B cell (primary cell): ENCODE measurements at regions not wholly inside any gene's neighbourhood (a gene's known extent, or its start where the extent isn't known, plus 50 kb on each side); places are given as distances from the start of the nearest gene placed in this dataset.

Experiments used
- ATAC-seq: fragments of 200-7000 bp; cut with Tn5 transposase; one replicate; pipeline ENCODE4 v1.10.0; 2021; ENCODE audit warnings: low read depth, mild to moderate bottlenecking, moderate number of reproducible peaks, moderate library complexity
- CTCF ChIA-PET: fragments of 350-600 bp; sonication (Branson Sonifier 250); formaldehyde crosslinking; loops from one replicate; lab custom pipeline; 2021; ENCODE audit warnings: antibody characterized with exemption, inconsistent platforms; lab: Charles Lee
- POLR2A ChIA-PET: fragments of 350-600 bp; sonication (Branson Sonifier 250); formaldehyde crosslinking; loops from one replicate; lab custom pipeline; 2021; ENCODE audit warnings: antibody characterized with exemption; lab: Charles Lee
- DNase-seq: peaks from one replicate; pipeline ENCODE4 v3.0.0; 2013
- H2AFZ ChIP-seq: 2 replicates; pipeline ENCODE4 v1.6.1; 2012; ENCODE audit warnings: mild to moderate bottlenecking, low read depth, low read length; ENCODE audit not compliant: insufficient read depth, poor library complexity, severe bottlenecking
- H3K27ac ChIP-seq, 2 donors: 1 replicate in 1 of 2; 2 replicates in 1 of 2; pipeline ENCODE4 v1.5.1; 2012 to 2013; ENCODE audit warnings: low read length in 2 of 2, mild to moderate bottlenecking in 2 of 2, moderate library complexity in 1 of 2
- H3K27me3 ChIP-seq, 4 experiments: fragments of 200-600 bp in 1 of 4; sonication (generic) in 1 of 4; replicated peaks in 1 of 4; 1 replicate in 2 of 4; 2 replicates in 2 of 4; pipeline versions ENCODE4 v1.6.1 to v1.7.0; 2013 to 2016; ENCODE audit warnings: low read length in 3 of 4, mild to moderate bottlenecking in 2 of 4, mixed read lengths in 1 of 4, moderate library complexity in 1 of 4; ENCODE audit not compliant: insufficient read depth in 4 of 4, control insufficient read depth in 3 of 4; ENCODE audit errors: control extremely low read depth in 1 of 4
- H3K36me3 ChIP-seq, 2 experiments: replicated peaks in 1 of 2; 1 replicate in 1 of 2; 2 replicates in 1 of 2; pipeline versions ENCODE4 v1.6.1 to v1.7.1; 2013; ENCODE audit warnings: low read length in 1 of 2; ENCODE audit not compliant: insufficient read depth in 2 of 2, control insufficient read depth in 1 of 2; ENCODE audit errors: control extremely low read depth in 1 of 2, extremely low read depth in 1 of 2
- H3K4me1 ChIP-seq, 2 donors: fragments of 200-600 bp in 1 of 2; sonication (generic) in 1 of 2; 1 replicate in 1 of 2; 2 replicates in 1 of 2; pipeline versions ENCODE4 v1.5.1 to v1.6.1; 2013 to 2017; ENCODE audit warnings: low read length in 2 of 2; ENCODE audit not compliant: control insufficient read depth in 2 of 2, insufficient read depth in 2 of 2
- H3K4me2 ChIP-seq: replicated peaks from 2 replicates; pipeline ENCODE3; 2012; ENCODE audit warnings: mild to moderate bottlenecking, low read depth, low read length; ENCODE audit not compliant: poor library complexity, severe bottlenecking
- H3K4me3 ChIP-seq, 5 experiments: fragments of 200-600 bp in 1 of 5; sonication (generic) in 1 of 5; 1 replicate in 3 of 5; 2 replicates in 2 of 5; pipeline versions ENCODE4 v1.5.1 to v1.7.0; 2011 to 2016; ENCODE audit warnings: low read length in 4 of 5, mild to moderate bottlenecking in 4 of 5, low read depth in 2 of 5, control low read depth in 1 of 5, moderate library complexity in 1 of 5; ENCODE audit not compliant: insufficient read depth in 1 of 5; ENCODE audit errors: control extremely low read depth in 1 of 5, extremely low read depth in 1 of 5
- H3K79me2 ChIP-seq: fragments of 200-600 bp; sonication (generic); one replicate; pipeline ENCODE4 v1.6.0; 2016; ENCODE audit warnings: low read length; ENCODE audit not compliant: control insufficient read depth, insufficient read depth
- H3K9ac ChIP-seq: fragments of 200-600 bp; sonication (generic); 2 replicates; pipeline ENCODE4 v1.6.1; 2017; ENCODE audit warnings: mild to moderate bottlenecking, low read length, moderate library complexity
- H3K9me3 ChIP-seq, 3 donors: one replicate each; pipeline versions ENCODE4 v1.6.1 to v1.7.1; 2013; ENCODE audit warnings: low read length in 2 of 3; ENCODE audit not compliant: control insufficient read depth in 2 of 3, insufficient read depth in 1 of 3; ENCODE audit errors: control extremely low read depth in 1 of 3
- H4K20me1 ChIP-seq: 2 replicates; pipeline ENCODE4 v1.6.0; 2012; ENCODE audit warnings: mild to moderate bottlenecking, low read length; ENCODE audit not compliant: insufficient read depth, control insufficient read depth, poor library complexity, severe bottlenecking
- H3K27ac Mint-ChIP-seq: one replicate; pipeline ENCODE4 v1.8.0; 2021; ENCODE audit warnings: mixed read lengths
- H3K27me3 Mint-ChIP-seq: one replicate; pipeline ENCODE4 v1.8.0; 2021; ENCODE audit warnings: mixed read lengths
- H3K4me1 Mint-ChIP-seq: one replicate; pipeline ENCODE4 v1.8.0; 2021; ENCODE audit warnings: mixed read lengths
- H3K4me3 Mint-ChIP-seq: one replicate; pipeline ENCODE4 v1.8.0; 2021; ENCODE audit warnings: mixed read lengths
- H3K9me3 Mint-ChIP-seq: one replicate; pipeline ENCODE4 v1.8.0; 2022; ENCODE audit warnings: mixed read lengths; ENCODE audit not compliant: insufficient read depth
- CTCF ChIP-seq: fragments of 200-600 bp; IDR thresholded peaks from one replicate; pipeline ENCODE4 v1.8.0; 2022; ENCODE audit warnings: antibody characterized with exemption, mild to moderate bottlenecking
- EZH2 ChIP-seq: IDR thresholded peaks from 2 replicates; pipeline ENCODE4 v1.6.1; 2012; ENCODE audit warnings: borderline replicate concordance, low read depth, mild to moderate bottlenecking, moderate library complexity, low read length; ENCODE audit not compliant: insufficient read depth, poor library complexity, severe bottlenecking
- WGBS: methylation state at CpG from one replicate; pipeline ENCODE4 v1.1.5; 2013; ENCODE audit warnings: missing lambda C conversion rate; ENCODE audit not compliant: insufficient coverage; 5-methylcytosine and 5-hydroxymethylcytosine counted together
- intact Hi-C: fragments of 100-400 bp; cut with micrococcal nuclease; formaldehyde crosslinking; loops from one replicate; pipeline ENCODE4 v1.10.0; 2022

GRCh38 chr11:80524349-80524748 is 1083.5 kb upstream of the TENM4 start:
- H3K27me3 Mint-ChIP-seq = no peaks in the 10 kb centered on the region
- H3K4me3 ChIP-seq = no peak overlapping the region
- H3K4me3 Mint-ChIP-seq = no peak overlapping the region
- no peak overlapping the region for H3K27ac Mint-ChIP-seq
- H3K27ac ChIP-seq = no peak overlapping the region
- no CpG with 5 or more reads among the region's 4 CpGs for WGBS
- TF ChIP-seq CTCF (no peak), EZH2 (no peak)
- DNase-seq = no peak
- H3K36me3 ChIP-seq = no peaks in the 10 kb centered on the region
- no peak overlapping the region for H2AFZ ChIP-seq
- no peaks in the 10 kb centered on the region for H3K4me1 ChIP-seq
- intact Hi-C loops = no loop called here
- peaks cover 3% of the 10 kb centered on the region for H3K9me3 Mint-ChIP-seq
- H3K9ac ChIP-seq = no peak overlapping the region
- ATAC-seq = no peak
- H3K79me2 ChIP-seq = no peaks in the 10 kb centered on the region
- H3K4me2 ChIP-seq = no peak overlapping the region
- no peaks in the 10 kb centered on the region for H3K4me1 Mint-ChIP-seq
- H3K27me3 ChIP-seq = no peaks in the 10 kb centered on the region
- CTCF ChIA-PET = no interaction called here
- H3K9me3 ChIP-seq = no peaks in the 10 kb centered on the region
- POLR2A ChIA-PET = no interaction called here
- H4K20me1 ChIP-seq = no peaks in the 10 kb centered on the region

GRCh38 chr11:80523057-80523456 is 1082.2 kb upstream of the TENM4 start:
- DNase-seq (no peak), ATAC-seq (no peak)
- H3K4me1 Mint-ChIP-seq = no peaks in the 10 kb centered on the region
- intact Hi-C loops = no loop called here
- no peaks in the 10 kb centered on the region for H3K36me3 ChIP-seq
- WGBS = no CpG with 5 or more reads among the region's 1 CpG
- H3K27me3 ChIP-seq = no peaks in the 10 kb centered on the region
- H3K9me3 Mint-ChIP-seq = no peaks in the 10 kb centered on the region
- H3K4me2 ChIP-seq = no peak overlapping the region
- no peaks in the 10 kb centered on the region for H3K9me3 ChIP-seq
- POLR2A ChIA-PET = no interaction called here
- H3K27ac Mint-ChIP-seq = no peak overlapping the region
- no peak overlapping the region for H3K9ac ChIP-seq
- CTCF ChIA-PET = no interaction called here
- H3K79me2 ChIP-seq = no peaks in the 10 kb centered on the region
- H3K4me1 ChIP-seq = no peaks in the 10 kb centered on the region
- H3K27me3 Mint-ChIP-seq = no peaks in the 10 kb centered on the region
- TF ChIP-seq CTCF (no peak), EZH2 (no peak)
- H3K4me3 ChIP-seq = no peak overlapping the region
- H3K27ac ChIP-seq = no peak overlapping the region
- no peaks in the 10 kb centered on the region for H4K20me1 ChIP-seq
- H3K4me3 Mint-ChIP-seq = no peak overlapping the region
- no peak overlapping the region for H2AFZ ChIP-seq
